AML-193 (cell line): ENCODE measurements at regions not wholly inside any gene's neighbourhood (a gene's known extent, or its start where the extent isn't known, plus 50 kb on each side); places are given as distances from the start of the nearest gene placed in this dataset.
"Not testable (repeated sequence)": the region's sequence is repeated elsewhere in the genome, so short reads cannot be mapped to it uniquely, and the experiment has no call there.

Source experiments
- DNase-seq, 2 experiments: peaks; one replicate each; lab custom pipeline; 2025; lab: John Stamatoyannopoulos, UW

- no peak for DNase-seq
Observed at GRCh38 chr2:192467953-192468660, 273.4 kb upstream of the TMEFF2 start.

GRCh38 chr2:192465141-192465540 lies 270.4 kb upstream of the TMEFF2 start:
- DNase-seq = no peak

- DNase-seq = no peak
Observed at GRCh38 chr2:192459422-192459821, 264.7 kb upstream of the TMEFF2 start.

GRCh38 chr2:192448881-192449280 lies 254.1 kb upstream of the TMEFF2 start:
- DNase-seq = no peak

GRCh38 chr2:192444286-192444838 lies 249.6 kb upstream of the TMEFF2 start:
- DNase-seq = no peak

- DNase-seq = no peak
Observed at GRCh38 chr2:192443831-192444230, 249.1 kb upstream of the TMEFF2 start.

GRCh38 chr2:192438239-192438638 lies 243.5 kb upstream of the TMEFF2 start:
- DNase-seq = no peak

GRCh38 chr2:192437653-192438052 lies 242.9 kb upstream of the TMEFF2 start:
- DNase-seq = no peak

- no peak for DNase-seq
Observed at GRCh38 chr2:192424243-192424642, 229.5 kb upstream of the TMEFF2 start.

- no peak for DNase-seq
Observed at GRCh38 chr2:192419786-192420185, 225.1 kb upstream of the TMEFF2 start.

- no peak for DNase-seq
Observed at GRCh38 chr2:192416060-192416459, 221.3 kb upstream of the TMEFF2 start.

- DNase-seq = no peak
Observed at GRCh38 chr2:192414794-192415193, 220.1 kb upstream of the TMEFF2 start.

- no peak for DNase-seq
Observed at GRCh38 chr2:192413812-192414681, 219.3 kb upstream of the TMEFF2 start.

GRCh38 chr2:192412866-192413265 lies 218.1 kb upstream of the TMEFF2 start:
- DNase-seq = not testable (repeated sequence)

- no peak for DNase-seq
Observed at GRCh38 chr2:192412394-192412793, 217.7 kb upstream of the TMEFF2 start.

GRCh38 chr2:192411755-192412154 lies 217.0 kb upstream of the TMEFF2 start:
- DNase-seq = no peak

GRCh38 chr2:192410319-192410718 lies 215.6 kb upstream of the TMEFF2 start:
- no peak for DNase-seq

- DNase-seq = no peak
Observed at GRCh38 chr2:192407692-192408091, 213.0 kb upstream of the TMEFF2 start.

GRCh38 chr2:192398236-192398635 lies 203.5 kb upstream of the TMEFF2 start:
- DNase-seq = no peak

- DNase-seq = no peak
Observed at GRCh38 chr2:192394605-192395004, 199.9 kb upstream of the TMEFF2 start.

- DNase-seq = no peak
Observed at GRCh38 chr2:192391041-192391440, 196.3 kb upstream of the TMEFF2 start.

GRCh38 chr2:192390401-192390800 lies 195.7 kb upstream of the TMEFF2 start:
- no peak for DNase-seq

- not testable (repeated sequence) for DNase-seq
Observed at GRCh38 chr2:192384191-192384590, 189.5 kb upstream of the TMEFF2 start.
